GM10266 (cell line): ENCODE measurements at regions not wholly inside any gene's neighbourhood (a gene's known extent, or its start where the extent isn't known, plus 50 kb on each side); places are given as distances from the start of the nearest gene placed in this dataset.

ENCODE experiments used
- DNase-seq: peaks from one replicate; pipeline ENCODE4 v3.0.0; 2012; ENCODE audit errors: extremely low spot score
- CTCF ChIP-seq: IDR thresholded peaks from 2 replicates; pipeline ENCODE4 v1.5.1; 2012; ENCODE audit warnings: mild to moderate bottlenecking, low read depth; ENCODE audit not compliant: control insufficient read depth, insufficient read depth; ENCODE audit errors: missing control alignments

DNA sequence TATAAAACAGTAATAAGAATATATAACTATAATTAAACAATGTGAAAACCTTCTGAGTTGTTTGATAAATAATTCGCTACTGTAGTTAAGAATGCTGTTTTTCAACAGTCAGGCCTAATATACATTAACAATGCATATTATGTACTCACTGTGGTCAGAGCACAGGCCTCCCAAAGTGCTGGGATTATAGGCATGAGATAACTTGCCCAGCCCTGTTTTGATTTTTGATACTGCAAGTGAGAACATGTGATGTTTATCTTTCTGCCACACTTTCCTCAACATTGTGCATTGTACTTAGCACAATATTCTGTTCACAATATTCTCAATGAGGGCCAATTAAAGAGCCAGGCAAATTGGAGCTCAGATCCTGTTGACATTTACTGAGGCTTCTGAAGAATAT, 274.5 kb upstream of the RARB start:
- no peak for TF ChIP-seq CTCF
- no peak for DNase-seq

DNA sequence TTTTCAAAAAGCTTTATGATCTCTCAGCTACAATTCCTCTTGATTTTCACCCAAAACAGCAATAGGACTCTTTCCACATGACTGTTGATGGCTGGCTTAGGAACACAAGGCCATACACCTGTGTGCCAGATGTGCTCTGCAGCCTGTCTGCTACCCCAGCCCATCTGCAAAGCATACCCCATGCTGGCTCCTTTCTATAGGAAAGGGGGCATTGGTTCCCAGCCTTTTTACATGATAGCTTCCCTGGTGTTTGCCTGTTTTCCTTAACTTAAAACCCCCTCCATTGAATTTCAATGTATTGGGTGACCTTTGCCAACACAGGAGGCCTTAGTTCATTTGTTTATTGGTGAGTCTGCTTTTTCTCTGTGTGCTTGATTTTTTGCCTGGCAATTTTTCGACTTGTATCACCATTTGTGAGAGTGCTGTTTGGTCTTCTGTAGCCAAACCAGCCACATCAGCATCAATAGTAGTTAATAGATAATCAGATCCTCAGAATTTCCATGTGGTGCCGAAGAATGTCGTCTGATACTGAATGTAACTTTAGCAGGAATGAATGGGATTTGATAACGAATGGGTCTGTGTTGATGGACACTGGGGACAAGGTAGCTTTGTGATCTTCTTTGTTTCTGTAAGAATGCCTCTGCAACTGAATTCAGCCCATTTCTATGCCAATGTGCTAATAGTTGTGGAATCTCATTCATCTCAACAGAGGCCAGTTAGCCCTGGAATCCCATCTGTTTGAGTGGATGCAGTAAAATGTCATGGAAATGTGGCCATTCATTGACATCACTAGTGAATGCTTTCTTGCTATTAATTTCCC, 272.2 kb upstream of the RARB start:
- no peak for TF ChIP-seq CTCF
- no peak for DNase-seq

DNA sequence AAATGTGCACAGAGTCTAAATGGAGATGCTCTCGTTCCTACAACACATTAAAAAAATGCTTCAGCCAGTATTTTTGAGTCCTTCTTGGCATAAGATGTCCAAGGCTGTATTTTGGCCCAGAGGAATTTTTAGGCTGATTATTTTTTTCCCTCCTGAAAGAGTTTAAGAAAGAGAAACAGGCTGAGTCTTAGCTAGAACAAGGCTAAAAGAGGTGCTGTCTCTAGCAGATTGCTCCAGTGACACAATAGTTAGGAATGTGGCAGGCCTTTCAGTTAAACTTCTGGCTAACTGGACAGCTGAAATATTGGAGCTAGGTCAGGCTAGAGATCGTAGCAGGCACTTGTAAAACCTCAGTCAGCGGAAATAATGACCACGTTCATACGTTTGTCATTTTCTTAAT, 271.4 kb upstream of the RARB start:
- DNase-seq: no peak
- no peak for TF ChIP-seq CTCF

DNA sequence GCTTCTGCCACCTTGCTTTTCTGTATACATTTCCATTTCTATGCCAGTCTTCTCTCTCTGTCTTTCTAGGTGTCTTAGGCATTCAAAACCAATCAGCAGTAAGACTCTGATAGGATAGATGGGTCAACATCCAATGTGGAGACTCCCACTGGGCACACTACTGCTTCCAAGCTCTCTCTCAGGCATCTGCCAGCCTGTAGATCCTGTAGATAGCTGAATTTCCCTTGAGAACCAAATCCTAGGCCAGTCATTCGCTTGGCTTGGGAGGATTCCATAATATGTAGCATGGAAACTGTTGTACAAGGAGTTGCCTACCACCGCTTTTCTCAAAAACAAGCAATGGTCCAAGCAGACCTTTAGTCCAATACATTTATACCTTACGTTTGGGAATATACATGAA, 262.8 kb upstream of the RARB start:
- TF ChIP-seq CTCF: no peak
- no peak for DNase-seq

- TF ChIP-seq CTCF: no peak
Observed at GRCh38 chr3:25166016-25166415, 262.0 kb upstream of the RARB start.

GRCh38 chr3:25169151-25169550, 258.9 kb upstream of the RARB start:
- DNase-seq: no peak
- TF ChIP-seq CTCF: no peak

More at GRCh38 chr3:25166016-25166415, 262.0 kb upstream of the RARB start:
- DNase-seq: no peak

DNA sequence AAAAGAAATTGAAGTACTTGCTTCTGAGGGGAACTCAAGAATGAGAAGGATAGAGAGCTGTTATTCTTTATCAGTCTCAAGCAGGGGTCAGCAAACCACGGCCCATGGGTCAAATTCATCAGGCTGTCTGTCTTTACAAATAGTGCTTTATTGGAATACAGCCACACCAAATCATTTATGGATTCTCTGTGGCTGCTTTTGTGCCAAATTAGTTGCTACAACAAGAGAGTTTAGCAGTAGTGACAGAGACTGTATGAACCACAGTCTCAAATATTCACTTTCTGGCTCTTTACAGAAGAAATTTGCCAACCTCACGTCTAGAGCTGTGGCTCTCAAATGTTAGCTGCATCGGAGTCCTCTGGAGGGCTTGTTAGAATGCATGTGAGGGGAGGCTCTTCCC, 258.0 kb upstream of the RARB start:
- DNase-seq: no peak
- no peak for TF ChIP-seq CTCF
